ENCODE measurements at regions not wholly inside any gene's neighbourhood (a gene's known extent, or its start where the extent isn't known, plus 50 kb on each side); places are given as distances from the start of the nearest gene placed in this dataset.

DNA sequence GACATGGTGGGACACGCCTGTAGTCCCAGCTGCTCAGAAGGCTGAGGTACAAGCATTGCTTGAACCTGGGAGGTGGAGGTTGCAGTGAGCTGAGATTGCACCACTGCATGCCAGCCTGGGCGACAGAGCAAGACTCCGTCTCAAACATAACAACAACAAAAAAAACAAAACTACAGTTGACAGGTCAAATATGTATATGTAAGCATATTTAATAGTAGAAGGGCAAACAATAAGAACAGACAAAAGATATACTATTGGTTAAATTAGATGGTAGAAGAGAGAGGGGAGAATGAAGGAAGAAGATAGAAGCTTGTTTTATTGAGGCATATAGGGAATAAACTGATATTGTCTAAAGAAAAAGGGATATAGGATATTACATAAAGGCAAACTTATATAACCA, 247.1 kb downstream of the KLF13 start:
- Histone ChIP-seq H3K9me2 (replicated peaks; ENCODE audit: insufficient read depth, low read length) (no peaks in the 10 kb centered on the region), H3K9ac (ENCODE audit: low read length) (no peak overlapping the region), H3K4me3 (ENCODE audit: low read length) (no peak overlapping the region), H3K36me3 (ENCODE audit: insufficient read depth, low read length) (no peaks in the 10 kb centered on the region), H3K27ac (ENCODE audit: low read length) (no peak overlapping the region), H3K27me3 (ENCODE audit: low read length) (no peaks in the 10 kb centered on the region), H3K4me2 (ENCODE audit: low read depth, low read length, poor library complexity, severe bottlenecking) (no peak overlapping the region), H3K4me1 (ENCODE audit: low read length) (no peaks in the 10 kb centered on the region), H2AFZ (ENCODE audit: low read length) (no peak overlapping the region), H3K9me3 (ENCODE audit: low read length) (no peaks in the 10 kb centered on the region), H4K20me1 (ENCODE audit: insufficient read depth, low read depth, low read length) (no peaks in the 10 kb centered on the region), H3K79me2 (ENCODE audit: low read length) (no peaks in the 10 kb centered on the region)
- no peak for DNase-seq

DNA sequence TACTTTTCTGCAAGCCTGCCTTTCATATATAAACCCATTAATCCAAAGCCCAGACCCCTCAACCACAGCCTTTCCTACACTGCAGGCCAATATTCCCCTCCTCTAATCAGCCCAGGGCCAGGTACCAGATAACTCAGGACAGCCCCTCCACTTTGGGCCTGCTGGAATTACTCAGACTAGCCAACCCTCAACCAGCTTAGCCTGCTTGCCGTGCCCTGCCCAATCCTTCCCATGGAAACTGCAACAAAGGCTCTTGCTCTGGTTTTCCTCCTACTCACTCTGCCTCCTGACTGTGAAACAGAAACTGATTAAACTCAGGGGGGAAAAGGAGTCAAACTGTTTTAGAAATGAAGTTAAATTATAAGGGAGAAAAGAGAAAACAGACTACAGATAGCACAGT, 248.1 kb downstream of the KLF13 start:
- Histone ChIP-seq H3K79me2 (ENCODE audit: low read length) (no peaks in the 10 kb centered on the region), H3K9me3 (ENCODE audit: low read length) (no peaks in the 10 kb centered on the region), H3K9me2 (replicated peaks; ENCODE audit: insufficient read depth, low read length) (no peaks in the 10 kb centered on the region), H3K27ac (ENCODE audit: low read length) (no peak overlapping the region), H3K9ac (ENCODE audit: low read length) (no peak overlapping the region), H3K4me2 (ENCODE audit: low read depth, low read length, poor library complexity, severe bottlenecking) (no peak overlapping the region), H3K36me3 (ENCODE audit: insufficient read depth, low read length) (no peaks in the 10 kb centered on the region), H4K20me1 (ENCODE audit: insufficient read depth, low read depth, low read length) (no peaks in the 10 kb centered on the region), H3K27me3 (ENCODE audit: low read length) (no peaks in the 10 kb centered on the region), H3K4me1 (ENCODE audit: low read length) (no peaks in the 10 kb centered on the region), H3K4me3 (ENCODE audit: low read length) (no peak overlapping the region), H2AFZ (ENCODE audit: low read length) (no peak overlapping the region)
- no peak for DNase-seq

DNA sequence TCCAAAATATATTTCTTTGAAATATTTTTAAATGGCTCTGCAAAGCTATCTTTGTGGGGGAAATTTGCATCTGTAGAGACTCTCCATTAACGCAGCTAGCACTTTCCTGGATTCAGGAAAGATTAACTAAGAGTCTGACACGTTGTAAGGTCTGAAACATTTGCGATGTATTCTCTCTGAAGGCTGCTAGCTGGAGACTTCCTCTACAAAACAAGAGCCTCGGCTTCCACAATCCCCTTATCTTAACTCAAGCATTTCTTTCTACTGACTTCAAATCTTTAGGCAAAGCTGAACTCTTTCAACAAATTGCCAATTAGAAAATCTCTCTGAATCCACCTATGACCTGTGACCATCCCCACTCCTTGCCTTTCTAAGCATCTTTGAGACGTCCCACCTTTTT, 250.5 kb downstream of the KLF13 start:
- Histone ChIP-seq H3K36me3 (ENCODE audit: insufficient read depth, low read length) (no peaks in the 10 kb centered on the region), H3K27ac (ENCODE audit: low read length) (no peak overlapping the region), H2AFZ (ENCODE audit: low read length) (no peak overlapping the region), H3K27me3 (ENCODE audit: low read length) (no peaks in the 10 kb centered on the region), H4K20me1 (ENCODE audit: insufficient read depth, low read depth, low read length) (no peaks in the 10 kb centered on the region), H3K4me3 (ENCODE audit: low read length) (no peak overlapping the region), H3K4me2 (ENCODE audit: low read depth, low read length, poor library complexity, severe bottlenecking) (no peak overlapping the region), H3K9me2 (replicated peaks; ENCODE audit: insufficient read depth, low read length) (no peaks in the 10 kb centered on the region), H3K9me3 (ENCODE audit: low read length) (no peaks in the 10 kb centered on the region), H3K79me2 (ENCODE audit: low read length) (no peaks in the 10 kb centered on the region), H3K9ac (ENCODE audit: low read length) (no peak overlapping the region), H3K4me1 (ENCODE audit: low read length) (no peaks in the 10 kb centered on the region)
- no peak for DNase-seq

DNA sequence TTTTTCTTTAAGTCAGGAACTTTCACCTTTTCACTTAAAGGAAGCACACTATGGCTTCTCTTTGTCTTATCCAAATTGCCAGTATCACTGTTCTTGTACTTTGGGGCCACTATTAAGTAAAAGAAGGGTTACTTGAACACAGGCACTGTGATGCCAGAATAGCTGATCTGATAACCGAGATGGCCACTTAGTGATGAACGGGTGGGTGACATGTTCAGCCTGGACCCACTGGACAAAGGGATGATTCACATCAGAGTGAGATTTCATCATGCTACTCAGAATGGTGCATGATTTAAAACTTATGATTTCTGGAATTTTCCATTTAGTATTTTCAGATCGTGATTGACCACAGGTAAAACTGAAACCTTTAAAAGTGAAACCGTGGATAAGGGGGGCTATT, 252.6 kb downstream of the KLF13 start:
- H3K9ac ChIP-seq (ENCODE audit: low read length) = no peak overlapping the region
- H3K36me3 ChIP-seq (ENCODE audit: insufficient read depth, low read length) = no peaks in the 10 kb centered on the region
- no peaks in the 10 kb centered on the region for H3K79me2 ChIP-seq (ENCODE audit: low read length)
- no peak overlapping the region for H3K4me3 ChIP-seq (ENCODE audit: low read length)
- H3K27me3 ChIP-seq (ENCODE audit: low read length) = no peaks in the 10 kb centered on the region
- no peak overlapping the region for H3K27ac ChIP-seq (ENCODE audit: low read length)
- H3K4me2 ChIP-seq (ENCODE audit: low read depth, low read length, poor library complexity, severe bottlenecking) = no peak overlapping the region
- no peaks in the 10 kb centered on the region for H4K20me1 ChIP-seq (ENCODE audit: insufficient read depth, low read depth, low read length)
- no peaks in the 10 kb centered on the region for H3K9me2 ChIP-seq (replicated peaks; ENCODE audit: insufficient read depth, low read length)
- H3K4me1 ChIP-seq (ENCODE audit: low read length) = no peaks in the 10 kb centered on the region
- H3K9me3 ChIP-seq (ENCODE audit: low read length) = no peaks in the 10 kb centered on the region
- DNase-seq = no peak
- no peak overlapping the region for H2AFZ ChIP-seq (ENCODE audit: low read length)

DNA sequence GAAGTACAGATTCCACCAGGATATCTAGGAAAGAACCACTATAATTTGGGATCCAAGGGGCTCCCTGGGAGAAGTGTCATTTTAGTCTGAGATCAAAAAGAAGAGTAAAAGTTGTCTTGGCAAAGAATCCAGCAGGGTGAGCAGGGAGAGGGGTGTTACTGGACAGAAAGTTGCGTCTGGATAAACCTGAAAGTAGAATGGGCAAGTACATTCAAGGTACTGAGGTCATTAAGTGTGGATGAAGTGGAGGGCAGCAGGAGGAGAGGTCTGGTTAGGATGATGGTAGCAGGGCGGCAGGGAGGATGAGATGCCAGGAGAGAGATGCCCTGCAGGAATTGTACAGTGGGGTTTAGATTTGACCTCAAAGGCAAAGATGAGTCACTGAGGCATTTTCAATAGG, 253.3 kb downstream of the KLF13 start:
- H4K20me1 ChIP-seq (ENCODE audit: insufficient read depth, low read depth, low read length) = no peaks in the 10 kb centered on the region
- H3K4me3 ChIP-seq (ENCODE audit: low read length) = no peak overlapping the region
- H3K36me3 ChIP-seq (ENCODE audit: insufficient read depth, low read length) = no peaks in the 10 kb centered on the region
- H3K4me2 ChIP-seq (ENCODE audit: low read depth, low read length, poor library complexity, severe bottlenecking) = no peak overlapping the region
- DNase-seq = no peak
- no peak overlapping the region for H2AFZ ChIP-seq (ENCODE audit: low read length)
- no peaks in the 10 kb centered on the region for H3K4me1 ChIP-seq (ENCODE audit: low read length)
- no peaks in the 10 kb centered on the region for H3K27me3 ChIP-seq (ENCODE audit: low read length)
- H3K9me2 ChIP-seq (replicated peaks; ENCODE audit: insufficient read depth, low read length) = no peaks in the 10 kb centered on the region
- no peaks in the 10 kb centered on the region for H3K9me3 ChIP-seq (ENCODE audit: low read length)
- H3K79me2 ChIP-seq (ENCODE audit: low read length) = no peaks in the 10 kb centered on the region
- H3K9ac ChIP-seq (ENCODE audit: low read length) = no peak overlapping the region
- no peak overlapping the region for H3K27ac ChIP-seq (ENCODE audit: low read length)

DNA sequence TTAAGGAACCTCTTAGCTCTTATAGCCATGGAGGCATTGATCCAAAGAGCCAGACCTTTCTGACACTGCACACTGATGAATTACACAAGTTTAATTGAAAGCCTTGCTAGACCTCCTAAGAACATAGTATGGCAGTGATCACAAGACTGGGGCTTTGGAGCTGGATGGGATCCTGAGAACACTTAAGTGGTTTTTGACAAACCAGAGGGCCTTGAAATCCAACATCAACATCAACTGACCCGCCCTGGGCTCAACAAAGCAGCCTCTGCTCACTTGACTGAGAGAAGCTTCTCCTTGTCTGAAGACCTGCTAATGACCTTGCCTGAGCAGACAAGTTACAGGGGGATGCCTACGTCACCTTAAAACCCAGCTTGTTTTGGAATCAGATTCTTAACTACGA, 257.6 kb downstream of the KLF13 start:
- H3K79me2 ChIP-seq (ENCODE audit: low read length) = no peaks in the 10 kb centered on the region
- H3K36me3 ChIP-seq (ENCODE audit: insufficient read depth, low read length) = no peaks in the 10 kb centered on the region
- no peaks in the 10 kb centered on the region for H3K27me3 ChIP-seq (ENCODE audit: low read length)
- no peak overlapping the region for H3K27ac ChIP-seq (ENCODE audit: low read length)
- H3K4me1 ChIP-seq (ENCODE audit: low read length) = 0 out of 2 replicates have a peak, but pooled peaks cover 5% of the 10 kb centered on the region
- H4K20me1 ChIP-seq (ENCODE audit: insufficient read depth, low read depth, low read length) = no peaks in the 10 kb centered on the region
- H3K9ac ChIP-seq (ENCODE audit: low read length) = no peak overlapping the region
- no peaks in the 10 kb centered on the region for H3K9me3 ChIP-seq (ENCODE audit: low read length)
- H2AFZ ChIP-seq (ENCODE audit: low read length) = no peak overlapping the region
- no peak overlapping the region for H3K4me2 ChIP-seq (ENCODE audit: low read depth, low read length, poor library complexity, severe bottlenecking)
- no peak for DNase-seq
- H3K9me2 ChIP-seq (replicated peaks; ENCODE audit: insufficient read depth, low read length) = no peaks in the 10 kb centered on the region
- H3K4me3 ChIP-seq (ENCODE audit: low read length) = no peak overlapping the region

DNA sequence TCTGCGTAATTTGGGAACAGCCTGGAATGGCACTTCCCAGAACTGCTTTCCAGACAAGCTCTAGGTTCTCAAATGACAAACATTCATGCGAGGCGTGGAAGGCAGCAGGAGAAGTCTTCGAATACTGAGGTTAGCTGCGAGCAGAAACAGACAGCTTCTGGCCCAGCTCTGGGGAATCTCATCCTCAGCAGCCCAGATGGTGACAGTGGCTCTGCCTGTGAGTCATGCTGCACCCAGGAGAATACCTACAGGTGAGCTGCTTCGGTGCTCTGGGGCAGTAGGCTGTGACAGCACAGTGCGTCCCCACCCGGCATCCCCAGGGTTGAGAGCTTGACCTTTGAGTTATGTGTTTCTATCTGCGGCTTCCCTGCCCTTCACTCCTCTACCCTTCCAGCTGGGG, 258.6 kb downstream of the KLF13 start:
- Histone ChIP-seq H3K4me3 (ENCODE audit: low read length) (no peak overlapping the region), H3K4me1 (ENCODE audit: low read length) (0 out of 2 replicates have a peak, but pooled peaks cover 5% of the 10 kb centered on the region), H3K9me3 (ENCODE audit: low read length) (no peaks in the 10 kb centered on the region), H3K27me3 (ENCODE audit: low read length) (no peaks in the 10 kb centered on the region), H3K27ac (ENCODE audit: low read length) (no peak overlapping the region), H3K36me3 (ENCODE audit: insufficient read depth, low read length) (no peaks in the 10 kb centered on the region), H2AFZ (ENCODE audit: low read length) (no peak overlapping the region), H4K20me1 (ENCODE audit: insufficient read depth, low read depth, low read length) (no peaks in the 10 kb centered on the region), H3K9ac (ENCODE audit: low read length) (no peak overlapping the region), H3K79me2 (ENCODE audit: low read length) (no peaks in the 10 kb centered on the region), H3K4me2 (ENCODE audit: low read depth, low read length, poor library complexity, severe bottlenecking) (no peak overlapping the region), H3K9me2 (replicated peaks; ENCODE audit: insufficient read depth, low read length) (no peaks in the 10 kb centered on the region)
- DNase-seq = no peak

DNA sequence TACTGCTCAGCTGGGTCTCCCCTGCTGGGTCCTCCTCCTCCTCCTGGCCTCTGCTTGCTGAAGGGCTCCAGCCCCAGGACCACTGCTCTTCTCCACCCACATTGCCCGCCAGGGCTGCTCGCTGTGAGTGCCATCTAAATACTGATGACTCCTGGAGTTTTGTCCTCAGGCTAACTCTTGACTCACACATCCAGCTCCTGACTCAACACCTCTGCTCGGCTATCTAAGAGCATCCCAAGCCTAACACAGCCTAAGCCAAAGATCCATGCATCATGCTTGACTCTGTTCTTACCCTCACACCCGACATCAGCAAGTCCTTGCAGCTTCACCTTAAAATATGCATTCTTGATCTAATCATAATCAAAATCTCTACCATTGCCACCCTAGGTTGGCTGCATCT, 260.2 kb downstream of the KLF13 start:
- Histone ChIP-seq H3K9ac (ENCODE audit: low read length) (no peak overlapping the region), H3K4me1 (ENCODE audit: low read length) (0 out of 2 replicates have a peak, but pooled peaks cover 5% of the 10 kb centered on the region), H3K27me3 (ENCODE audit: low read length) (no peaks in the 10 kb centered on the region), H3K9me3 (ENCODE audit: low read length) (no peaks in the 10 kb centered on the region), H4K20me1 (ENCODE audit: insufficient read depth, low read depth, low read length) (no peaks in the 10 kb centered on the region), H3K9me2 (replicated peaks; ENCODE audit: insufficient read depth, low read length) (no peaks in the 10 kb centered on the region), H3K4me2 (ENCODE audit: low read depth, low read length, poor library complexity, severe bottlenecking) (no peak overlapping the region), H2AFZ (ENCODE audit: low read length) (no peak overlapping the region), H3K27ac (ENCODE audit: low read length) (no peak overlapping the region), H3K4me3 (ENCODE audit: low read length) (no peak overlapping the region), H3K79me2 (ENCODE audit: low read length) (no peaks in the 10 kb centered on the region), H3K36me3 (ENCODE audit: insufficient read depth, low read length) (no peaks in the 10 kb centered on the region)
- no peak for DNase-seq

DNA sequence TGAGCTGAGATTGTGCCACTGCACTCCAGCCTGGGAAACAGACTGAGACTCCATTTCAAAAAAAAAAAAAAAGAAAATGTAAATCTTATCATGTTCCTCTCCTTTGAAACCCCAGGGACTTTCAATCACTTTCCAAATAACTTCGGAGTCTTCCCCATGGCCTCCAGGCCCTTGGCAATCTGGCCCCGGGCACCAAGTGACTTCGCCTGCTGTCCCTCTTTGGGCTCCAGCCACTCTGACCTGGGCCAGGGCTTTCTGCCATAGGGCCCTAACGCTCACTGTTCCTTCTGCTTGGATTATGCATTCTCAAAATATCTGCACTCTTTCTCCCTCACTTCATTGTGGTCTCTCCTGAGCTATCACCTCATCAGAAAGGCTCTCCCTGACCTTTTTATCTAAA, 260.9 kb downstream of the KLF13 start:
- no peak overlapping the region for H3K4me3 ChIP-seq (ENCODE audit: low read length)
- H3K27me3 ChIP-seq (ENCODE audit: low read length) = no peaks in the 10 kb centered on the region
- H3K36me3 ChIP-seq (ENCODE audit: insufficient read depth, low read length) = no peaks in the 10 kb centered on the region
- no peaks in the 10 kb centered on the region for H4K20me1 ChIP-seq (ENCODE audit: insufficient read depth, low read depth, low read length)
- no peaks in the 10 kb centered on the region for H3K9me3 ChIP-seq (ENCODE audit: low read length)
- H2AFZ ChIP-seq (ENCODE audit: low read length) = no peak overlapping the region
- no peak overlapping the region for H3K27ac ChIP-seq (ENCODE audit: low read length)
- H3K9ac ChIP-seq (ENCODE audit: low read length) = no peak overlapping the region
- H3K4me1 ChIP-seq (ENCODE audit: low read length) = 0 out of 2 replicates have a peak, but pooled peaks cover 5% of the 10 kb centered on the region
- no peak overlapping the region for H3K4me2 ChIP-seq (ENCODE audit: low read depth, low read length, poor library complexity, severe bottlenecking)
- no peak for DNase-seq
- H3K9me2 ChIP-seq (replicated peaks; ENCODE audit: insufficient read depth, low read length) = no peaks in the 10 kb centered on the region
- no peaks in the 10 kb centered on the region for H3K79me2 ChIP-seq (ENCODE audit: low read length)
